HG02885 (cell line): ENCODE measurements at regions not wholly inside any gene's neighbourhood (a gene's known extent, or its start where the extent isn't known, plus 50 kb on each side); places are given as distances from the start of the nearest gene placed in this dataset.

Experiments
- ATAC-seq: cut with Tn5 transposase; IDR thresholded peaks from one replicate; pipeline ENCODE4 v1.9.1; 2021; ENCODE audit warnings: mild to moderate bottlenecking; ENCODE audit not compliant: unreplicated experiment, poor library complexity

DNA sequence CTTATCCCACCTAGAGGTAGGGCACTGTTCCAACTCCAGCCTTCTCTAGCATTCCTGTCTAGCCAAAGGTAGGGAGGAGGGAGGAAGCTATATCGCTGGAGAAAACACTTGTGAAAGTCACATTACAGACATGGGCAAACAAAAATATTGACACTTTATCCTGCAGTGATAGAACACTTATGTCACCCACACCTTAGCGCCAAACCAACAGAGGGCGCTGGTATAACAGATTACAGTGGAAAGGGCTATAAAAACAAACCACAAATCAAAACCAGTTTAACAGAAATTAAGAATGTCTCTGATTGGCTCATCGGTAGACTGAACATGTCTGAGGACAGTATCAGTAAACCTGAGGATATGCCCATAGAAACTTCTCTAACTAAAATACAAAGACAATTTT is 451.3 kb downstream of the TLL1 start:
- peak; percentile 68 for ATAC-seq

DNA sequence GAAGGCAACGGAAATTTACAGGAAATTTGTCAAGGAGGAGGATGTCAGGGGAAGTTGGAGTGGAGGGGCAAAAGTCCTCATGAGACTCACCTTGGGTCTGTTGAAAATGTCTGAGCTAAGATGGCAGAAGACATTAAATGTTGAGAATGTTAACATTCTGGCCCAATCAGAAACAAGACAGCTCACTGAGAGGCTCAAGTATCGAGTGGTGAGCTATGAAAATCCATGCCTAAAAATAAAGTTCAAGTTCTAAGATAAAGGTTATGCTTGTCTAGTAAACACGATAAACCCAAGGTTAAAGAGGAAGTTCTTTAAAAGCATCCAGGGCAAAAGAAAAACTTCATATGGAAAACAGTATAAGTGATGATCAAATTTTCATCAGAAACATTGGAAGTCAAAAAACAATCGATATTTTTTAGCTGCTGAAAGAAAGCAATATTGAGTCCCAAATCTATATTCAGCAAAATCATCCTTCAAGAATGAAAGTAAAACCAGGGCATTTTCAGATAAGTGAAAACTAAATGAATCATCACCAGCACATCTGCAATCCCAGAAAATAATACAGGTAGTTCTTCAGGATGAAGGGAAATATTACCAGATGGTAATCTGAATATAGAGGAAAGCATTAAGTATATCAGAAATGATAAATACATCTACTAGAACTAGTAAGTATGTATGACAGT is 462.4 kb downstream of the TLL1 start:
- peak; percentile 46 for ATAC-seq

GRCh38 chr4:166341992-166342391 is 469.0 kb downstream of the TLL1 start:
- peak; percentile 68 for ATAC-seq

- peak; percentile 68 for ATAC-seq
Observed at GRCh38 chr4:166363198-166363597, 490.2 kb downstream of the TLL1 start.

DNA sequence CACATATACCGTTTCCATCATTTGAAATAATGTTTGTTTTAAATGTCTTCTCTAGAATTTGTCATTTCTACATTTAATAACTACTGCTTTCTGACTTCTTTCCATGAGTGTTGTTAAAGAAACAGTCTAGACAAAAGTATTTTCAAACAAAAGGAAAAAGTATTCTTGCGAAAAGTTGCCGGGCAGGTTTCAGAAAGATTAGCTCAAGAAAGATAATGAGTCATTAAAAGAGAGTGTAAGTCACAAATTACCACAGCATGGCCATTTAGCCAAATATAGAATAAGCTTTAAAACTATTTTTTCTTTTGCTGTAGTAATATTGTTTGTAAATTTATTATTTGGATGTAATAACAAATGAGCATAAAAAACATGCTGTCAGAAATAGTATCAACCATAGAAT is 493.0 kb downstream of the TLL1 start:
- ATAC-seq: no peak

DNA sequence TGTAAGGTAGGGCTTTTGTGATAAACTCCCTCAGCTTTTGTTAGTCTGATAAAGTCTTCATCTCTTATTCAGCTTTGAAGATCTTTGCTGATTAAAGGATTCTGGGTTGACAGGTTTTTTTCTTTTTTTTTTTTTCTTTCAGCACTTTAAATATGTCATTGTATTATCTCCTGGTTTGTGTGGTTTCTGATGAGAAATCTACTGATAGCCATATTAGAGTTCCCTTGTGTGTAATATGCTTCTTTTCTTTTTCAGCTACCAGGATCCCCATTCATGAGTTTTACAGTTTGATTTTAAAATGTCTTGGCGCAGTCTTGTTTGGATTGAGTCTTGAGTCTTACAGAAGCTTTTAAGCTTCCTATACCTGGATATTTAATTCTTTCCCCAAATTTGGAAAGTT is 504.5 kb downstream of the TLL1 start:
- no peak for ATAC-seq

DNA sequence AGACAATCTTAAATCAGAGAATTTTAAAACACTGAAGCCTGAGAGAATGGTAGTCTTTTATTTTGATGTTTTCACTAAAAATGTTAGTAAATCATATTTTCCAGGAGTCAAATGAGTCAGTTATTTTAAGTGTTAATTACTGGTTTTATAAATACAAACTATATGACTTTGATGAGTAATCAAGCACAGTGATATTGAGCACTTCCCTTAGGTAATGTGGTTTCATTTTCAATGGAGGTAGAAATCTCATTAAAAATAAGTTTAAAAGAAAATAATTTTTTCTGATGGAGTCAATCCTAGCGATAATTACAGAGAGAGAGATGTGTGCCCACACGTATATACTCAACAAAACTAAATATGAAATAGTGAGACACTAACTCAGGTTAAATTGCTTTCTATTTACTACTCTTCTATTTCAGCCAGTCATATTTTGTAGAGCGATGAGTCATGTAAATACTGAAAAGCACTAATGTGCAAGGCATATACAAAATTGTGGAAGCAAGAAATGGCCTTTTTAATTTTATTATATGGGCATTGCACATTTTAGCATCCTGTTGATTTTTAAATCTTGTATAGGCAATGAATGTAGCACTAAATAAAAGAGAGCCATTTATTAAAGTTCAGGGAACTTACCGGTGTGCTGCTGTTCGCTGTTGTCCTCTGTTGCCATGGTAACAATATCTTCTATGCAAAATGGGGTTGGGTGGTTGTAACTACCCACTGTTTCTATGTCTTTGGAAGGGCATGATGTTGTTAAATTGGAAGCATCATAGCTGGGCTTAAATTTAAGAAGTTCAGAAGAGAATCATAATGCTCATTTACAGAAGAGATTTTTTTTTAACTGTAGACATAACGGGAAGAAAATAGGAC is 513.7 kb downstream of the TLL1 start:
- ATAC-seq: no peak

GRCh38 chr4:166391501-166391900 is 518.5 kb downstream of the TLL1 start:
- ATAC-seq: no peak

DNA sequence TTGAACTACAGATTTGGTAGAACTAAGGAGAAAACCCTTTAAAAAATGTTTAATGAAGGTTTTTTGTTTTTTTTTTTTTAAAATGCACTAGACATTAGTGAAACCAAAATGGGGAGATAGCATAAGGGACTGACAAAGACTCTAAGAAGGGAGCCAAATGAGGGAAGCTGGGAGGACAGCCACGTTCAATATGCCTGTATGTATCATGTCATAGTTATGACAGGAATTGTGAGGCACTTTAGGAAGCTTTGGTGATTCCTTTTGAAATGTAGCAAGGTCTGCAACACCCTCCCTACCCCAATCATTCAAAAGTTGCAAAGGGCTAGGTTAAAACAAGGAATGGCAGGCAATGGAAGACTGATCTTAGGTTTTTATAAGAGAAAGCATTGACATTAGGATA is 526.0 kb downstream of the TLL1 start:
- ATAC-seq: no peak

GRCh38 chr4:166400270-166400894 is 527.3 kb downstream of the TLL1 start:
- no peak for ATAC-seq

DNA sequence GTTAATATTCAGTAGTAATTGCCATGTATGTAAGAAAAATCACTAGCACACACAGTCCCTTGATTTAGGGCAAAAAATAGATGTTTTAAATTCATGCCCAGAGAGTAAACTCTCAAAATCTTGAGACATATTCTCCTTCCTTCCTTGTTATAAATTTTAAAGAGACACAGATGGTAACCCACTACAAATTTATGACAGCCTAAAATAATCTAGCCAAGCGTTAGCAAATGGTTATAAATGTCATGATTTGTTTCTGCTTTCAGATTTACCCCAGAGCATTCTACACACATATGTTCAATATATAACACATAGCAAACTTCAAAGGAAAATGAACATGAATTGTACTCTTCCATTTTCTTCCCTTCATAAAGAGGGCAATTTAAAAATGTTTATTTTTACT is 540.3 kb downstream of the TLL1 start:
- no peak for ATAC-seq

DNA sequence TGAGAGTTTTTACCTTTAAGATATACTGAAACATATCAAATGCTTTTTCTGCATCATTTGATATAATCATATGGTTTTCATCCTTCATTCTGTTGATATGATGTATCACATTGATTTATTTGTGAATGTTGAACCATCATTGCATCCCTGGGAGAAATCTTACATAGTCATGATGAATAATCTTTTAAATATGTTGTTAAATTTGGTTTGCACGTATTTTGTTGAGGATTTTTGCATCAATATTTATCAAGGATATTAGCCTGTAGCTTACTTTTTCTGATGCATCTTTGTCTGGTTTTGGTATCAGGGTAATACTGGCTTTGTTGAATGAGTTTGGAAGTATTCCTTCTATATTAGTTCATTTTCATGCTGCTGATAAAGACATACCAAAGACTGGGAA is 541.4 kb downstream of the TLL1 start:
- ATAC-seq: no peak

DNA sequence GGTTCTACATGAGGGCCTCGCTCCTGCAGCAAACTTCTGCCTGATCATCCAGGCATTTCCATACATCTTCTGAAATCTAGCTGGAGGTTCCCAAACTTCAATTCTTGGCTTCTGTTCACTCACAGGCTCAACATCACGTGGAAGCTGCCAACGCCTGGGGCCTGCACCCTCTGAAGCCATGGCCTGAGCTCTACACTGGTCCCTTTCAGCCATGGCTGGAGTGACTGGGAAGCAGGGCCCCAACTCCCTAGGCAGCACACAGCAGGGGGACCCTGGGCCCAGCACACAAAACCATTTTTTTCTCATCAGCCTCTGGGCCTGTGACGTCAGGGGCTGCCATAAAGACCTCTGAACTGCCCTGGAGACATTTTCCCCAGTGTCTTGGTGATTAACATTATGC is 542.7 kb downstream of the TLL1 start:
- ATAC-seq: no peak

DNA sequence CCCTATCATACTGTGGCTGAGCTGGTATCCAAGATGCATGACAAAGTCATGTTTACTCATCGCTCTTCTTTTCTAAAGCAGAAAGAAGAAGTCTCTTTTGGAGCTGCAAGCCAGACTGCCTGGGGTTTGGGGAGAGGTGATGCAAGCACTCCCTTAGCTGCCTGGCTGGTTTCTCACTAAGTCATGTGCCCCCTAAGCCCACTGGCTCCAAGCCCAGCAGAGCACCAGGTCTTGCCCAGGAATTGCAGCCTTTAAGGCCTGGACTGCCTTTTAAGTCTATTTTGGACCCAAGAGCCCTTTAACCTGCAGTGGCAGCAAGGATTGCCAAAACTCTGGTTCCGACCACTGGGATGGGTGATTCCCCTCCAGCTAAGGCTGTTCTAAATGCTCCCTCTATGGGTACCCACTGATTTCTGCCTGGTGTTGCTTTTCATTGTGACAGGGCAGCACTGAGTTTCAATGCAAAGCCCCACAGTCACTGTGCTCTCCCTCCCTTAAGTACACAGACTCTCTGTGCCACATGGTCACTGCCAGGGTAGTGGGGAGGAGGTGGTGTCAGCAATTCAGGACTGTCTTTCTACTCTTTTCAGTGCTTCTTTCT is 548.6 kb downstream of the TLL1 start:
- no peak for ATAC-seq

GRCh38 chr4:166422475-166422874 is 549.4 kb downstream of the TLL1 start:
- ATAC-seq: no peak

DNA sequence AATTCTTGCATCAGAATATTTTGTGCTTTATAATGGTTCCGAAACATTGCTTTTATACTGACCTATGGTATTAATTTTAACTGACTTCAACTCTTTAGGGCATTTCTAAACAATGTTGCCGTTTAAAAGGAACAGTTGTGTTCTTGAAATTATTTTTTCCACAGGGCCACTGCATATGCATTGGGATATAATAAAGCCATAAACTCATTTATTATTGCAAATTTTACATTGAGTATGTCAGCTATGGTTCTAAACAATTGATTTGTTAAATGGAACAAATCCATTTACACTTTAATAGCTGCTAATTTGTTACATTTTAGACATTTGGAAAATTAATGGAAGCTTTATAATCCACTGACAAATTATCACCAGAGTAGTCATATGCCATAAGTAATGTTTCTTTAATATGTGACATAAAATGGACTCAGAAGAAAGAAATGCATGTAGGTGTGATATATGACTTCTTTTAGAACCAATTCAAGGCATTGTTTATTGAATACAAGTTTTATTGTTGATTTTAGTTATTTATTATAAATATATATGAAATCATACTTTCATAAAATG is 553.3 kb downstream of the TLL1 start:
- no peak for ATAC-seq

DNA sequence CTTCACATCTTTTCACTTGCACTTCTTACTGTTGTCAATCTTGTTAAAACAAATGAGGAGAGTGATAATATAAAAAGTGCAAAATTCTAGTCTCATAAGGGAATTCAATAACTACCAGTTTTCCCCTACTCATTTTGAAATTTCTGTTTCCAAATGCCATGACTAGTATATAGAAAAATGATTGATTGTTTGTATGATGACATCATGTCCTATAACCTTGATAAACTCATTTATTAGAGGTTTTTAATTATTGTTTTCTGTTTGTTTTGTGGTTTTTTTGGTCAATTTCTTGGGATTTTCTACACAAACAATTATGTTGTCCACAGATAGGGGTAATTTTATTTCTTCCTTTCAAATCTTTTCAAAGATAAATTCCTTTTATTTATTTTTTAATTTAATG is 559.1 kb downstream of the TLL1 start:
- no peak for ATAC-seq

- ATAC-seq: no peak
Observed at GRCh38 chr4:166432842-166433241, 559.8 kb downstream of the TLL1 start.

GRCh38 chr4:166435449-166435848 is 562.4 kb downstream of the TLL1 start:
- no peak for ATAC-seq

DNA sequence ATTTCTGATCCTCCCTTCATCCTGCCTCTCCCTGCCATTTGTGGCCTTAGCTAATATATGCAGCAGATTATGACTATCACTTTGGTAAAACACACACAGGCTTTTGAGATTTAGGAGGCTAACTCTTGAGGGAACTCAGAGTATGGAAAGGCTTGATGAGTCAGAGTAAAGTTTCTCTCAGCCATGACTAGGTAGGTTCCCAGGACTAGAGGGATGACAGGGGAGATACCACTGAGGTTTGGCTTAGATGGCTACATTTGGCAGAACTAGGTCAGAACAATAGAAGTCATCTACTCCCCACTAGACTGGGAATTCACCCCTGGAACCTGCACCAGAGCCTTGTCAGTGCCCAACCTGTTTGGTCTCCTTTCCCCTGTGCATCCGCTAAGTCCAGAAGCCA is 585.7 kb downstream of the TLL1 start:
- no peak for ATAC-seq

DNA sequence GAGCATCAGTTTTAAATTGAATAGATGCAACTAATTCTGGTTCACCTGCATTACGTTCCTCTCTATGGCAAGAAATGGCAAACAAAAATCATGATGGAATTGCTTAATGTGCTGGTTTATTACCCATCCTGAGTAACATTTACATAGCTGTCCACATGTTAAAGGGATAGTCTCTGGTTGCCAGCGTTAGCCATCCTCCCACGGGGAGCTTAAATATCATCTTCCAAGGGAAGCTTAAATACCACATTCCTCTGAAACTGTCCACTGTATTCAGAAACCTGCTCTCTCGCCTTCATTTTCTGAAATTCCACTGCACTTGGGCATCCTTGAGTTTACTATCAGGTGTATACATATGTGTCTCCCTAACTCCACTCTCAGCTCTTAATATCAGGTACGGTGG is 586.6 kb downstream of the TLL1 start:
- ATAC-seq: no peak
